ENCODE measurements at regions not wholly inside any gene's neighbourhood (a gene's known extent, or its start where the extent isn't known, plus 50 kb on each side); places are given as distances from the start of the nearest gene placed in this dataset.

- no peak for TF ChIP-seq POLR2AphosphoS5 (IDR thresholded peaks at IDR 0.05)
- no peak for TF ChIP-seq CTCF (IDR thresholded peaks at IDR 0.05)
- no peak for TF ChIP-seq POLR2A (IDR thresholded peaks at IDR 0.05)
These were observed 349.1 kb downstream of the ANAPC1 start for GRCh38 chr2:111534910-111535352.
